ENCODE measurements at regions not wholly inside any gene's neighbourhood (a gene's known extent, or its start where the extent isn't known, plus 50 kb on each side); places are given as distances from the start of the nearest gene placed in this dataset.

DNA sequence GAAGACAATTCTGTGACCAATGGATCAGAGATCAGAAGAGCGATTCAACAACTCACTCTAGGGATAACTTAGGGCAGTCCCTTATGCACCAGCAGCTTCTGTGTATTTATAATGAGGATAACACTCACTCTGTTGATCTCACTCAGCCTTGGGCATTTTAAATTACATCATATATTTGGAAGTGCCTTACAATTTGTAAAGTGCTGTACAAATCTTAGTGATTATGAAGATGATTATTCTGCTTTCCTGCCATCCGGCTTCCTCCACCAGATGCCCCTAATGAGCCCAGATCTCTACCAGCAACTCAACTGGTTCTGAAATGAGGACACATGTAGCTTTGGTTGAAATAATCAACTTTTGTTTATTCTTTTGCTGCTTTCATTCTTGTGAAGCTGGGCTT lies 105.3 kb downstream of the PCSK1 start:
- no peaks in the 10 kb centered on the region for H3K9me1 ChIP-seq (replicated peaks; ENCODE audit: control insufficient read depth, extremely low read depth, insufficient read depth, low read length)
- no TSS peak for BruUV-seq (replicated peaks)
- H3K4me1 ChIP-seq (ENCODE audit: control insufficient read depth, extremely low read depth, insufficient read depth, low read length) = peaks cover 11% of the 10 kb centered on the region
- no peak overlapping the region for H3K4me2 ChIP-seq (ENCODE audit: insufficient read depth, low read length)
- intact Hi-C loops (cut with micrococcal nuclease) (no loop called here), dilution Hi-C loops (cut with MboI; ENCODE audit: extremely low pct_ligation_motif_present, low sequenced_read_pairs) (loop anchor here (25.0 kb wide), 1 partner anchor 365 kb away; the partner anchor contains the start of gene ELL2)
- H3K9me3 ChIP-seq (replicated peaks; ENCODE audit: control insufficient read depth, insufficient read depth, low read length) = no peaks in the 10 kb centered on the region
- H3K4me3 ChIP-seq (replicated peaks in 1 of 3; ENCODE audit: insufficient read depth in 1 of 3, low read depth in 1 of 3, low read length in 3 of 3) = no peak overlapping the region
- no peaks in the 10 kb centered on the region for H3K36me3 ChIP-seq (ENCODE audit: control insufficient read depth in 2 of 2, extremely low read depth in 1 of 2, insufficient read depth in 2 of 2, low read length in 2 of 2)
- ChIA-PET CTCF (interaction anchor here (0.9 to 2.5 kb wide), 2 partner anchors 9 to 471 kb away, joined by 3 to 9 read pairs; no protein-coding TSS in a partner anchor), POLR2A (no interaction called here)
- H2AFZ ChIP-seq (ENCODE audit: low read depth, low read length) = no peak overlapping the region
- H3K27me3 ChIP-seq (ENCODE audit: control insufficient read depth in 2 of 2, insufficient read depth in 2 of 2, low read length in 2 of 2) = no peaks in the 10 kb centered on the region
- H3K79me2 ChIP-seq (ENCODE audit: control insufficient read depth, insufficient read depth, low read length) = no peaks in the 10 kb centered on the region
- H3K9ac ChIP-seq (replicated peaks; ENCODE audit: extremely low read depth, insufficient read depth, low read length) = no peak overlapping the region
- DNase-seq (ENCODE audit: low read depth, low spot score) = no peak
- no peaks in the 10 kb centered on the region for H4K20me1 ChIP-seq (replicated peaks; ENCODE audit: control insufficient read depth, extremely low read depth, insufficient read depth, low read length)
- TF ChIP-seq, protein P1, sequence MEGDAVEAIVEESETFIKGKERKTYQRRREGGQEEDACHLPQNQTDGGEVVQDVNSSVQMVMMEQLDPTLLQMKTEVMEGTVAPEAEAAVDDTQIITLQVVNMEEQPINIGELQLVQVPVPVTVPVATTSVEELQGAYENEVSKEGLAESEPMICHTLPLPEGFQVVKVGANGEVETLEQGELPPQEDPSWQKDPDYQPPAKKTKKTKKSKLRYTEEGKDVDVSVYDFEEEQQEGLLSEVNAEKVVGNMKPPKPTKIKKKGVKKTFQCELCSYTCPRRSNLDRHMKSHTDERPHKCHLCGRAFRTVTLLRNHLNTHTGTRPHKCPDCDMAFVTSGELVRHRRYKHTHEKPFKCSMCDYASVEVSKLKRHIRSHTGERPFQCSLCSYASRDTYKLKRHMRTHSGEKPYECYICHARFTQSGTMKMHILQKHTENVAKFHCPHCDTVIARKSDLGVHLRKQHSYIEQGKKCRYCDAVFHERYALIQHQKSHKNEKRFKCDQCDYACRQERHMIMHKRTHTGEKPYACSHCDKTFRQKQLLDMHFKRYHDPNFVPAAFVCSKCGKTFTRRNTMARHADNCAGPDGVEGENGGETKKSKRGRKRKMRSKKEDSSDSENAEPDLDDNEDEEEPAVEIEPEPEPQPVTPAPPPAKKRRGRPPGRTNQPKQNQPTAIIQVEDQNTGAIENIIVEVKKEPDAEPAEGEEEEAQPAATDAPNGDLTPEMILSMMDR (IDR thresholded peaks at IDR 0.05; ENCODE audit: extremely low read depth in 1 of 2, insufficient read depth in 1 of 2, low read depth in 1 of 2, low read length in 2 of 2) = no peak
- TF ChIP-seq MYC (IDR thresholded peaks at IDR 0.05; ENCODE audit: low read depth, low read length) (no peak), FOS (IDR thresholded peaks at IDR 0.05; ENCODE audit: borderline replicate concordance, insufficient read depth, low read length) (no peak), POLR2A (IDR thresholded peaks at IDR 0.05; ENCODE audit: low read depth, low read length) (no peak)
- TF ChIP-seq, protein P2, sequence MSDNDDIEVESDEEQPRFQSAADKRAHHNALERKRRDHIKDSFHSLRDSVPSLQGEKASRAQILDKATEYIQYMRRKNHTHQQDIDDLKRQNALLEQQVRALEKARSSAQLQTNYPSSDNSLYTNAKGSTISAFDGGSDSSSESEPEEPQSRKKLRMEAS (IDR thresholded peaks at IDR 0.05; ENCODE audit: insufficient read depth, insufficient read length) = no peak
- FAIRE-seq = no peak
- H3K27ac ChIP-seq (ENCODE audit: insufficient read depth, low read depth, low read length) = no peak overlapping the region

DNA sequence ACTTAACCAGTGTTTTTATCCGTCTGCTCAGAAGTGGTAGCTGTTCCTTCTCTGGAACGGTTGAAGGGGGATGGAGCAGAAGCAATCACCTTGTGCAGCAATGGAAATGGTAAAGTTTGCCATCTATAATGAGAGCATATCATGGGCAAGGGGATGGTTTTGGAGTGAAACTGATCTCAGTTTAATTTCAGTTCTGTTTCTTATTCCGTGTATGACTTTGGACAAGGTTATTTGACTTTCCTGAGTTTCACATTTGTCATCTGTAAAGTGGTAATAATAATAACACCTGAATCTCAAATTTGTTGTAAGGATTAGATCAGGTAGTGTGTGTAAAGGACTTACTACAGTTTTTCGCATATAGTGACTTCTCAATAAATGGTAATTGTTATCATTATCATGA lies 106.1 kb downstream of the PCSK1 start:
- Histone ChIP-seq H3K27me3 (ENCODE audit: control insufficient read depth in 2 of 2, insufficient read depth in 2 of 2, low read length in 2 of 2) (no peaks in the 10 kb centered on the region), H3K36me3 (ENCODE audit: control insufficient read depth in 2 of 2, extremely low read depth in 1 of 2, insufficient read depth in 2 of 2, low read length in 2 of 2) (no peaks in the 10 kb centered on the region), H4K20me1 (replicated peaks; ENCODE audit: control insufficient read depth, extremely low read depth, insufficient read depth, low read length) (no peaks in the 10 kb centered on the region), H3K4me3 (replicated peaks in 1 of 3; ENCODE audit: insufficient read depth in 1 of 3, low read depth in 1 of 3, low read length in 3 of 3) (no peak overlapping the region), H3K4me2 (ENCODE audit: insufficient read depth, low read length) (no peak overlapping the region), H3K9me1 (replicated peaks; ENCODE audit: control insufficient read depth, extremely low read depth, insufficient read depth, low read length) (no peaks in the 10 kb centered on the region), H2AFZ (ENCODE audit: low read depth, low read length) (no peak overlapping the region), H3K9ac (replicated peaks; ENCODE audit: extremely low read depth, insufficient read depth, low read length) (no peak overlapping the region), H3K9me3 (replicated peaks; ENCODE audit: control insufficient read depth, insufficient read depth, low read length) (no peaks in the 10 kb centered on the region), H3K4me1 (ENCODE audit: control insufficient read depth, extremely low read depth, insufficient read depth, low read length) (peaks cover 11% of the 10 kb centered on the region), H3K27ac (ENCODE audit: insufficient read depth, low read depth, low read length) (no peak overlapping the region), H3K79me2 (ENCODE audit: control insufficient read depth, insufficient read depth, low read length) (no peaks in the 10 kb centered on the region)
- ChIA-PET POLR2A (no interaction called here), CTCF (interaction anchor here (0.5 to 2.5 kb wide), 2 partner anchors 10 to 440 kb away, joined by 3 to 9 read pairs; no protein-coding TSS in a partner anchor)
- no peak for DNase-seq (ENCODE audit: low read depth, low spot score)
- BruUV-seq (replicated peaks) = no TSS peak
- intact Hi-C loops (cut with micrococcal nuclease) (no loop called here), dilution Hi-C loops (cut with MboI; ENCODE audit: extremely low pct_ligation_motif_present, low sequenced_read_pairs) (loop anchor here (25.0 kb wide), 1 partner anchor 365 kb away; the partner anchor contains the start of gene ELL2)
- no peak for FAIRE-seq
- no peak for TF ChIP-seq EZH2 (IDR thresholded peaks at IDR 0.05; ENCODE audit: borderline replicate concordance, low read depth, low read length, severe bottlenecking)
- no peak for TF ChIP-seq POLR2AphosphoS5 (IDR thresholded peaks at IDR 0.05; ENCODE audit: insufficient read depth, low read depth, low read length)
- no peak for TF ChIP-seq POLR2A (IDR thresholded peaks at IDR 0.05; ENCODE audit: low read depth, low read length)
